ENCODE measurements at regions not wholly inside any gene's neighbourhood (a gene's known extent, or its start where the extent isn't known, plus 50 kb on each side); places are given as distances from the start of the nearest gene placed in this dataset.

GRCh38 chr16:61596655-61597054, 439.6 kb downstream of the CDH8 start:
- DNase-seq (ENCODE audit: low read depth in 2 of 2) = no peak

- no peak for DNase-seq (ENCODE audit: low read depth in 2 of 2)
Observed at GRCh38 chr16:61595605-61596004, 440.6 kb downstream of the CDH8 start.

- no peak for DNase-seq (ENCODE audit: low read depth in 2 of 2)
Observed at GRCh38 chr16:61590577-61590976, 445.7 kb downstream of the CDH8 start.

- DNase-seq (ENCODE audit: low read depth in 2 of 2) = no peak
Observed at GRCh38 chr16:61587526-61587925, 448.7 kb downstream of the CDH8 start.

GRCh38 chr16:61581417-61582046, 454.7 kb downstream of the CDH8 start:
- DNase-seq (ENCODE audit: low read depth in 2 of 2) = no peak

GRCh38 chr16:61580579-61580978, 455.7 kb downstream of the CDH8 start:
- DNase-seq (ENCODE audit: low read depth in 2 of 2) = no peak

GRCh38 chr16:61579195-61579594, 457.0 kb downstream of the CDH8 start:
- DNase-seq (ENCODE audit: low read depth in 2 of 2) = no peak

GRCh38 chr16:61576476-61576875, 459.8 kb downstream of the CDH8 start:
- no peak for DNase-seq (ENCODE audit: low read depth in 2 of 2)

GRCh38 chr16:61575617-61576016, 460.6 kb downstream of the CDH8 start:
- DNase-seq (ENCODE audit: low read depth in 2 of 2) = no peak

- DNase-seq (ENCODE audit: low read depth in 2 of 2) = no peak
Observed at GRCh38 chr16:61569028-61569427, 467.2 kb downstream of the CDH8 start.

- DNase-seq (ENCODE audit: low read depth in 2 of 2) = no peak
Observed at GRCh38 chr16:61564716-61565115, 471.5 kb downstream of the CDH8 start.

- no peak for DNase-seq (ENCODE audit: low read depth in 2 of 2)
Observed at GRCh38 chr16:61555718-61556441, 480.4 kb downstream of the CDH8 start.

GRCh38 chr16:61549327-61549726, 486.9 kb downstream of the CDH8 start:
- DNase-seq (ENCODE audit: low read depth in 2 of 2) = no peak

GRCh38 chr16:61547626-61548025, 488.6 kb downstream of the CDH8 start:
- no peak for DNase-seq (ENCODE audit: low read depth in 2 of 2)

GRCh38 chr16:61544165-61544564, 492.1 kb downstream of the CDH8 start:
- DNase-seq (ENCODE audit: low read depth in 2 of 2) = no peak

- no peak for DNase-seq (ENCODE audit: low read depth in 2 of 2)
Observed at GRCh38 chr16:61540216-61540615, 496.0 kb downstream of the CDH8 start.

GRCh38 chr16:61530697-61531096, 505.5 kb downstream of the CDH8 start:
- no peak for DNase-seq (ENCODE audit: low read depth in 2 of 2)

GRCh38 chr16:61500851-61501250, 535.4 kb downstream of the CDH8 start:
- no peak for DNase-seq (ENCODE audit: low read depth in 2 of 2)

- no peak for DNase-seq (ENCODE audit: low read depth in 2 of 2)
Observed at GRCh38 chr16:61480250-61480649, 556.0 kb downstream of the CDH8 start.

GRCh38 chr16:61471737-61472136, 564.5 kb downstream of the CDH8 start:
- no peak for DNase-seq (ENCODE audit: low read depth in 2 of 2)

- DNase-seq (ENCODE audit: low read depth in 2 of 2) = no peak
Observed at GRCh38 chr16:61471023-61471422, 565.2 kb downstream of the CDH8 start.

GRCh38 chr16:61465285-61465684, 571.0 kb downstream of the CDH8 start:
- no peak for DNase-seq (ENCODE audit: low read depth in 2 of 2)

- DNase-seq (ENCODE audit: low read depth in 2 of 2) = no peak
Observed at GRCh38 chr16:61460020-61460419, 576.2 kb downstream of the CDH8 start.

GRCh38 chr16:61435346-61435745, 600.9 kb downstream of the CDH8 start:
- no peak for DNase-seq (ENCODE audit: low read depth in 2 of 2)

All from fibroblast of skin of left biceps (primary cell).